ENCODE measurements at regions not wholly inside any gene's neighbourhood (a gene's known extent, or its start where the extent isn't known, plus 50 kb on each side); places are given as distances from the start of the nearest gene placed in this dataset.
"Not testable (repeated sequence)": the region's sequence is repeated elsewhere in the genome, so short reads cannot be mapped to it uniquely, and the experiment has no call there.

DNA sequence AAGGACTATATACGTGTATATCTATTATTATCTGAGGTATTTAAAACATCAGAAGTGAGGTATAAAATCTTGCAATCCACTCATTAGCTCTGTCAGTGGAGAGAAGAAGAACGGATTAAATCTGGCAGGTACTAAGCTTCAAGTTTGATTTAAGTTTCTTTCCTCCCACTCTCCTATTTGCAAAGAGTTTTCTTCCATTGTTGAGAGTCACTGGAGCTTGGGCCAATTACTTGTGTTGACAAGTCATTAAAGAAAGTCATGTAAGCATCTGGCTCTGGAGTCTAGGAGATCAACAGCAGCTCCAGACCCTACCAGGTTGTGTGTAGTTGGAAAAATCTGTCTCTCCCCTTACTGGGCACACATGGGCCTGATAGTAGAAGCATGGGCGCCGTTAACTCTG is 476.8 kb upstream of the SMARCA2 start:
- H3K4me1 Mint-ChIP-seq (ENCODE audit: low read depth): peaks cover 18% of the 10 kb centered on the region
- intact Hi-C loops (cut with micrococcal nuclease): no loop called here
- H3K4me3 Mint-ChIP-seq: no peak overlapping the region
- no peak overlapping the region for H3K27ac Mint-ChIP-seq
- no peaks in the 10 kb centered on the region for H3K27me3 Mint-ChIP-seq (ENCODE audit: insufficient read depth)
- H3K36me3 Mint-ChIP-seq (ENCODE audit: low read depth): no peaks in the 10 kb centered on the region
- no peak for DNase-seq (ENCODE audit: low spot score)
- H3K9me3 Mint-ChIP-seq: no peaks in the 10 kb centered on the region

DNA sequence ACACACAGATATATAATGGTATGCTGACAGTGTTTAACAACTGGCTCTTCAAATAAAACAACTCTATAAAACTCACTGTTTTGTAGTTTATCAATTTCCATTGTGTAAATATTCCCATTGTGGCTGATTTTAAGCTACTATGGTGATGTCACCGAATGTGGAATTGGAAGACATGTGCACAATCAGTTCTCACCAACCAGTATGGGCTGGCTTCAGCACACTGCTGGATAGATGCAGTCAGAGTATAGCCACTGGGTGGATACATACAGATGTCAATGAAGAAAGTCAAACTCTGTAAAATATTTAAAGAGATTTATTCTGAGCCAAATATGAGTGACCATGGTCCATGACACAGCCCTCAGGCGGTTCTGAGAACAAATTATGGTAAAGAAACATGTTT is 475.9 kb upstream of the SMARCA2 start:
- DNase-seq (ENCODE audit: low spot score): no peak
- Mint-ChIP-seq H3K27me3 (ENCODE audit: insufficient read depth) (no peaks in the 10 kb centered on the region), H3K36me3 (ENCODE audit: low read depth) (no peaks in the 10 kb centered on the region), H3K27ac (no peak overlapping the region), H3K4me3 (no peak overlapping the region), H3K9me3 (no peaks in the 10 kb centered on the region), H3K4me1 (ENCODE audit: low read depth) (peaks cover 18% of the 10 kb centered on the region)
- intact Hi-C loops (cut with micrococcal nuclease): no loop called here

- Mint-ChIP-seq H3K9me3 (no peaks in the 10 kb centered on the region), H3K4me3 (no peak overlapping the region), H3K27ac (no peak overlapping the region), H3K27me3 (ENCODE audit: insufficient read depth) (peaks cover under 1% of the 10 kb centered on the region), H3K36me3 (ENCODE audit: low read depth) (no peaks in the 10 kb centered on the region), H3K4me1 (ENCODE audit: low read depth) (no peaks in the 10 kb centered on the region)
- no peak for DNase-seq (ENCODE audit: low spot score)
- intact Hi-C loops (cut with micrococcal nuclease): no loop called here
These were observed 464.5 kb upstream of the SMARCA2 start for GRCh38 chr9:1550636-1551035.

- Mint-ChIP-seq H3K4me1 (ENCODE audit: low read depth) (no peaks in the 10 kb centered on the region), H3K27ac (no peak overlapping the region), H3K9me3 (no peaks in the 10 kb centered on the region), H3K27me3 (ENCODE audit: insufficient read depth) (no peaks in the 10 kb centered on the region), H3K36me3 (ENCODE audit: low read depth) (no peaks in the 10 kb centered on the region), H3K4me3 (no peak overlapping the region)
- intact Hi-C loops (cut with micrococcal nuclease): no loop called here
- DNase-seq (ENCODE audit: low spot score): no peak
These were observed 460.8 kb upstream of the SMARCA2 start for GRCh38 chr9:1554081-1555035.

GRCh38 chr9:1558666-1559065 is 456.5 kb upstream of the SMARCA2 start:
- H3K36me3 Mint-ChIP-seq (ENCODE audit: low read depth); H3K9me3 Mint-ChIP-seq; H3K4me3 Mint-ChIP-seq; H3K27ac Mint-ChIP-seq; intact Hi-C loops (cut with micrococcal nuclease); H3K4me1 Mint-ChIP-seq (ENCODE audit: low read depth); H3K27me3 Mint-ChIP-seq (ENCODE audit: insufficient read depth); DNase-seq (ENCODE audit: low spot score): not testable (repeated sequence)

GRCh38 chr9:1575939-1576338 is 439.2 kb upstream of the SMARCA2 start:
- intact Hi-C loops (cut with micrococcal nuclease): no loop called here
- H3K27ac Mint-ChIP-seq: no peak overlapping the region
- H3K9me3 Mint-ChIP-seq: no peaks in the 10 kb centered on the region
- H3K4me1 Mint-ChIP-seq (ENCODE audit: low read depth): no peaks in the 10 kb centered on the region
- no peak overlapping the region for H3K4me3 Mint-ChIP-seq
- no peaks in the 10 kb centered on the region for H3K36me3 Mint-ChIP-seq (ENCODE audit: low read depth)
- no peaks in the 10 kb centered on the region for H3K27me3 Mint-ChIP-seq (ENCODE audit: insufficient read depth)
- no peak for DNase-seq (ENCODE audit: low spot score)

DNA sequence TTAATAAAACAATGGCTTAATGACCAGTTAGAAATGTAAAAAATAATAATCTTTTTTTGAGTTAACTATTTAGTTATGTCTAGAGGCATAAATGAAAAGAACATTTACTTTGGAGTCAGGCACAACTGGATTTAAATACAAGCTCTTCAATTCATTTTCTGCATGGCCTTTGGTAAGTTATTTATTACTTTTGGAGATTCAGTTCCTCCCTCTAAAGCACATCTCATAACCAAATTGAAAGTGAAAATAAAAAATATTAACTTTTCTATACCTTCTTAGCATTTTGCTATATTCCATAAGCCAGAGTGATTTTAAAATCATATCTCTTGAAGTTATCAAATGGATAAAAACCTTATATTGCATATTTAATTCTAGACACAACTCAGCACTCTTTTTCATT is 434.9 kb upstream of the SMARCA2 start:
- intact Hi-C loops (cut with micrococcal nuclease): no loop called here
- Mint-ChIP-seq H3K27me3 (ENCODE audit: insufficient read depth) (no peaks in the 10 kb centered on the region), H3K4me1 (ENCODE audit: low read depth) (no peaks in the 10 kb centered on the region), H3K27ac (no peak overlapping the region), H3K36me3 (ENCODE audit: low read depth) (no peaks in the 10 kb centered on the region), H3K4me3 (no peak overlapping the region), H3K9me3 (no peaks in the 10 kb centered on the region)
- no peak for DNase-seq (ENCODE audit: low spot score)

GRCh38 chr9:1581926-1582325 is 433.2 kb upstream of the SMARCA2 start:
- Mint-ChIP-seq H3K4me1 (ENCODE audit: low read depth) (no peaks in the 10 kb centered on the region), H3K36me3 (ENCODE audit: low read depth) (no peaks in the 10 kb centered on the region), H3K27ac (no peak overlapping the region), H3K4me3 (no peak overlapping the region), H3K27me3 (ENCODE audit: insufficient read depth) (peaks cover 2% of the 10 kb centered on the region), H3K9me3 (no peaks in the 10 kb centered on the region)
- no peak for DNase-seq (ENCODE audit: low spot score)
- intact Hi-C loops (cut with micrococcal nuclease): no loop called here

DNA sequence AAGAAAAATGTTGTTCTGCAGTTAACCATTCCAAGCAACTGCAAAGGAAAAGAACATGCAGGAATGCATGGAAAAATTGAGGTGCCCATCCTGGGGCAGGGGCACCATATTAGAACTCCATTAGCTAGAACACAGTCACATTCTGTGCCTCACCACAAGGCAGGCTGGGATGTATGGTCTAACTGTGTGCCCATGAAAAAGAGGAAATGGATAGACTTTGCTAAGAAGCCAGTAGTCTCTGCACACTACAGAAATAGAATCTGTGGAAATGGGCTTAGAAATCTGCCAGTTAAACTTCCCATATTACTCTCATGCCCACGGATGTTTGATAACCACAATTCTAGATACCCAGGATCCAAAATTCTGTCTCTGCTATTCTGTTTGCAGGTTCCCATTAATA is 423.8 kb upstream of the SMARCA2 start:
- no peaks in the 10 kb centered on the region for H3K4me1 Mint-ChIP-seq (ENCODE audit: low read depth)
- no peaks in the 10 kb centered on the region for H3K36me3 Mint-ChIP-seq (ENCODE audit: low read depth)
- DNase-seq (ENCODE audit: low spot score): no peak
- intact Hi-C loops (cut with micrococcal nuclease): no loop called here
- H3K27ac Mint-ChIP-seq: no peak overlapping the region
- H3K9me3 Mint-ChIP-seq: no peaks in the 10 kb centered on the region
- H3K4me3 Mint-ChIP-seq: no peak overlapping the region
- H3K27me3 Mint-ChIP-seq (ENCODE audit: insufficient read depth): peaks cover 2% of the 10 kb centered on the region

DNA sequence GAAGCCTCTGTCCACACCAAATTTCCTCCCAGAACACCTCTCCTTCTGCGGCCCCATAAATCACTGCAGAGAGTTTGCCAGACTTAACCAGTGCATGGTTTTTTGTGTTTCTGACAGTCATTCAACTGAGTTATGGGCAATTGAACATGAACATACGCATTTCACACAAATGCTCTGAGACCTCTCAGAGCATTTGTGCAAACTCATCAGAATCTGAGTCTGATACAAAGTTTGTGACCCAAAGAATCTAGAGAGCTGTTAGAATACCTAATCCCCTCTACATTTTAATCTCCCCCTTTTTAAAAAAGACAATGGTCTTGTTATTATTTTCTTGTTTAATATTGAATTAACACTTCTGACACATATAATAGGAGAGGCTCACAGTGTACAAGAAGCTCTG is 416.9 kb upstream of the SMARCA2 start:
- DNase-seq (ENCODE audit: low spot score): no peak
- no peak overlapping the region for H3K4me3 Mint-ChIP-seq
- H3K4me1 Mint-ChIP-seq (ENCODE audit: low read depth): no peaks in the 10 kb centered on the region
- H3K9me3 Mint-ChIP-seq: no peaks in the 10 kb centered on the region
- H3K27me3 Mint-ChIP-seq (ENCODE audit: insufficient read depth): peaks cover 2% of the 10 kb centered on the region
- H3K36me3 Mint-ChIP-seq (ENCODE audit: low read depth): no peaks in the 10 kb centered on the region
- H3K27ac Mint-ChIP-seq: no peak overlapping the region
- intact Hi-C loops (cut with micrococcal nuclease): no loop called here

GRCh38 chr9:1599961-1600360 is 415.2 kb upstream of the SMARCA2 start:
- intact Hi-C loops (cut with micrococcal nuclease): no loop called here
- Mint-ChIP-seq H3K27ac (no peak overlapping the region), H3K27me3 (ENCODE audit: insufficient read depth) (peaks cover 2% of the 10 kb centered on the region), H3K4me1 (ENCODE audit: low read depth) (no peaks in the 10 kb centered on the region), H3K36me3 (ENCODE audit: low read depth) (no peaks in the 10 kb centered on the region), H3K9me3 (no peaks in the 10 kb centered on the region), H3K4me3 (no peak overlapping the region)
- DNase-seq (ENCODE audit: low spot score): no peak

DNA sequence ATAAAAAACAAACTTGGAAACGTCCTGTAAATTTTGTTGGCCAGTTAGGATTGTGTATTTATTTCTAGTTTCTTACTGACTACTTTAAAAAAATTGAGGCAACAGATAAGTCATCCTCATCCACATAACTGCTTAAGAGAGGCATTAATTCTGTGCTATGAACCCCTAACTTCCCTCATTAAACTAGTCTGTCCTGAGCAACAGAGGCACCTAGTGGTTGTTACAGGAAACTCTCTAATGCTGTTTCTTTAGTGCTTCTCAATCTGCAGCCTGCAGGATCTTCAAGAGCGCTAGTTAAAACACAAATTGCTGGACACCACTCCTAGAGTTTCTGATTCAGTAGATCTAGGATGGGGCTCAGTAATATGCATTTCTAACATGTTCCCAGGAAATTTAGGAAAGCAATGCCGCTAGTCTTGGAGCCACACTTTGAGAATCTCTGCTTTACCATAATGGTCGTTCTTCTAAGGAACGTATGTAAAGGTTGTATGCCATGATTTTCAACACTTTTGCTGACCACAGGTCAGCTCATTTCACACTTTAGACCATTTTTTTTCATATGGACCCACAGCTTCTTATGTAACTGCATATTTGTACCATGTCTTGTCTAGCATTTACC is 410.1 kb upstream of the SMARCA2 start:
- DNase-seq (ENCODE audit: low spot score): no peak

DNA sequence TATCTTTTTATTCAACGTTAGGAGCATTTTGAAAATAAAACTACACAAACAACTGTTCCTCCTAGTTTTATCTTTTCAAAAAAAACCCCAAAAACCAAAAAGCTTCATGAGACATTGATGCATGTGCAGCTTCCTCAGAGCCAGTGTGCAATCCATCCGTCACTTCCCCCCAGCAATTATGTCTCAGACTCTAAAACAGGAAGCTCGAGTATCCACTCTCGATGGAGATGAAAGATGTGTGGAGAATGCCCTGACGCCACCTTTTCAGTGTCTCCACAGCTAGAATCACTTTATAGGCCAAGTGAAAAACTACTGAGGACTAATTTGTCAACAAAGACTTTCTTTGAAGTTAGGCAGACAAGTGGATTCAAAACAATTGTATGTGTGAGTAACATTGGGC is 408.9 kb upstream of the SMARCA2 start:
- no peaks in the 10 kb centered on the region for H3K9me3 Mint-ChIP-seq
- H3K27ac Mint-ChIP-seq: no peak overlapping the region
- H3K4me1 Mint-ChIP-seq (ENCODE audit: low read depth): no peaks in the 10 kb centered on the region
- H3K27me3 Mint-ChIP-seq (ENCODE audit: insufficient read depth): peaks cover 2% of the 10 kb centered on the region
- DNase-seq (ENCODE audit: low spot score): no peak
- intact Hi-C loops (cut with micrococcal nuclease): loop anchor here (5.0 kb wide), 1 partner anchor 714 kb away; no protein-coding TSS in a partner anchor
- H3K4me3 Mint-ChIP-seq: no peak overlapping the region
- H3K36me3 Mint-ChIP-seq (ENCODE audit: low read depth): no peaks in the 10 kb centered on the region

More for the DNA sequence above, 410.1 kb upstream of the SMARCA2 start:
- Mint-ChIP-seq H3K36me3 (ENCODE audit: low read depth) (no peaks in the 10 kb centered on the region), H3K27ac (no peak overlapping the region), H3K27me3 (ENCODE audit: insufficient read depth) (peaks cover 2% of the 10 kb centered on the region), H3K9me3 (no peaks in the 10 kb centered on the region), H3K4me3 (no peak overlapping the region), H3K4me1 (ENCODE audit: low read depth) (no peaks in the 10 kb centered on the region)
- intact Hi-C loops (cut with micrococcal nuclease): loop anchor here (1.0 to 5.0 kb wide), 2 partner anchors 145 to 713 kb away; no protein-coding TSS in a partner anchor

All from activated T-helper 1 cell treated with anti-CD3 and anti-CD28 coated beads, Interleukin-12 subunit alpha, Interleukin-12 subunit beta, Interleukin-2, Interleukin-4 antibody, amounts not matched to agents 30 ng/mL and 10 ng/mL and 1 ng/mL, durations not matched to agents 14 hours and 24 hours and 36 hours (primary cell).